ENCODE measurements at regions not wholly inside any gene's neighbourhood (a gene's known extent, or its start where the extent isn't known, plus 50 kb on each side); places are given as distances from the start of the nearest gene placed in this dataset.

- POLR2A ChIA-PET, result no interaction called here
- DNase-seq (ENCODE audit: extremely low spot score), result no peak
- CTCF ChIA-PET, result no interaction called here
- no peak for TF ChIP-seq BHLHE40 (IDR thresholded peaks at IDR 0.05; ENCODE audit: borderline replicate concordance)
- no peak for TF ChIP-seq NFRKB (IDR thresholded peaks at IDR 0.05)
- no peak for TF ChIP-seq ELF4 (IDR thresholded peaks at IDR 0.05)
- TF ChIP-seq ZNF384 (IDR thresholded peaks at IDR 0.05), result no peak
- no peak for TF ChIP-seq ARNT (IDR thresholded peaks at IDR 0.05)
These were observed 119.5 kb upstream of the LRIG1 start for GRCh38 chr3:66620296-66620695.

- POLR2A ChIA-PET, result no interaction called here
- CTCF ChIA-PET, result no interaction called here
- TF ChIP-seq SUZ12 (IDR thresholded peaks at IDR 0.05) (no peak), FOXA1 (IDR thresholded peaks at IDR 0.05) (no peak), CTBP1 (IDR thresholded peaks at IDR 0.05; ENCODE audit: borderline replicate concordance) (no peak), FOXM1 (IDR thresholded peaks at IDR 0.05; ENCODE audit: borderline replicate concordance) (no peak), ZNF384 (IDR thresholded peaks at IDR 0.05) (no peak), L3MBTL2 (conservative IDR thresholded peaks at IDR 0.05) (no peak)
- no peak for DNase-seq (ENCODE audit: extremely low spot score)
These were observed 122.1 kb upstream of the LRIG1 start for GRCh38 chr3:66622756-66623457.

GRCh38 chr3:66625505-66626216, 124.8 kb upstream of the LRIG1 start:
- ChIA-PET CTCF (interaction anchor here (0.6 kb wide), 1 partner anchor 7 kb away, joined by 6 read pairs; no protein-coding TSS in a partner anchor), POLR2A (no interaction called here)
- TF ChIP-seq TARDBP (IDR thresholded peaks at IDR 0.05) (no peak), CTBP1 (IDR thresholded peaks at IDR 0.05; ENCODE audit: borderline replicate concordance) (no peak), SUZ12 (IDR thresholded peaks at IDR 0.05) (no peak), L3MBTL2 (conservative IDR thresholded peaks at IDR 0.05) (no peak), ELF4 (IDR thresholded peaks at IDR 0.05) (no peak), PKNOX1 (IDR thresholded peaks at IDR 0.05) (no peak), LEF1 (IDR thresholded peaks at IDR 0.05; ENCODE audit: borderline replicate concordance) (no peak), FOXM1 (IDR thresholded peaks at IDR 0.05; ENCODE audit: borderline replicate concordance) (no peak), NFRKB (IDR thresholded peaks at IDR 0.05) (no peak), BHLHE40 (IDR thresholded peaks at IDR 0.05; ENCODE audit: borderline replicate concordance) (no peak), ZNF384 (IDR thresholded peaks at IDR 0.05) (no peak), HDGF (IDR thresholded peaks at IDR 0.05; ENCODE audit: borderline replicate concordance) (no peak), FOXA1 (IDR thresholded peaks at IDR 0.05) (no peak), FOXK2 (IDR thresholded peaks at IDR 0.05) (no peak), SP1 (IDR thresholded peaks at IDR 0.05) (no peak), ARNT (IDR thresholded peaks at IDR 0.05) (no peak)
- DNase-seq (ENCODE audit: extremely low spot score), result no peak

- CTCF ChIA-PET, result interaction anchor here (0.5 kb wide), 1 partner anchor 189 kb away, joined by 3 read pairs; no protein-coding TSS in a partner anchor
- no peak for DNase-seq (ENCODE audit: extremely low spot score)
These were observed 128.5 kb upstream of the LRIG1 start for GRCh38 chr3:66629150-66629981.

GRCh38 chr3:66629982-66630368, 129.2 kb upstream of the LRIG1 start:
- no peak for DNase-seq (ENCODE audit: extremely low spot score)
- ChIA-PET CTCF (no interaction called here), POLR2A (no interaction called here)
- TF ChIP-seq FOXK2 (IDR thresholded peaks at IDR 0.05) (no peak), ELF4 (IDR thresholded peaks at IDR 0.05) (no peak), FOXA1 (IDR thresholded peaks at IDR 0.05) (no peak), BHLHE40 (IDR thresholded peaks at IDR 0.05; ENCODE audit: borderline replicate concordance) (no peak)

More at GRCh38 chr3:66629150-66629981, 128.5 kb upstream of the LRIG1 start:
- no peak for TF ChIP-seq HDGF (IDR thresholded peaks at IDR 0.05; ENCODE audit: borderline replicate concordance)
- TF ChIP-seq BHLHE40 (IDR thresholded peaks at IDR 0.05; ENCODE audit: borderline replicate concordance), result no peak
- no peak for TF ChIP-seq ELF4 (IDR thresholded peaks at IDR 0.05)
- TF ChIP-seq SP1 (IDR thresholded peaks at IDR 0.05), result no peak
- TF ChIP-seq CTBP1 (IDR thresholded peaks at IDR 0.05; ENCODE audit: borderline replicate concordance), result no peak
- no peak for TF ChIP-seq SUZ12 (IDR thresholded peaks at IDR 0.05)
- no peak for TF ChIP-seq FOXK2 (IDR thresholded peaks at IDR 0.05)
- no peak for TF ChIP-seq FOXM1 (IDR thresholded peaks at IDR 0.05; ENCODE audit: borderline replicate concordance)
- TF ChIP-seq LEF1 (IDR thresholded peaks at IDR 0.05; ENCODE audit: borderline replicate concordance), result no peak
- TF ChIP-seq ZNF384 (IDR thresholded peaks at IDR 0.05), result no peak
- no peak for TF ChIP-seq ARNT (IDR thresholded peaks at IDR 0.05)
- no peak for TF ChIP-seq TARDBP (IDR thresholded peaks at IDR 0.05)
- no peak for TF ChIP-seq NFRKB (IDR thresholded peaks at IDR 0.05)
- no peak for TF ChIP-seq PKNOX1 (IDR thresholded peaks at IDR 0.05)
- no peak for TF ChIP-seq FOXA1 (IDR thresholded peaks at IDR 0.05)
- no peak for TF ChIP-seq L3MBTL2 (conservative IDR thresholded peaks at IDR 0.05)
- POLR2A ChIA-PET, result no interaction called here
